Renal pelvis (tissue), 1 donor: ENCODE measurements at regions not wholly inside any gene's neighbourhood (a gene's known extent, or its start where the extent isn't known, plus 50 kb on each side); places are given as distances from the start of the nearest gene placed in this dataset.

Source experiments
- DNase-seq: peaks from one replicate; pipeline ENCODE4 v3.0.0-alpha.2; 2013

- DNase-seq: no peak
Observed at GRCh38 chr3:162007722-162008121, 511.1 kb downstream of the OTOL1 start.

- no peak for DNase-seq
Observed at GRCh38 chr3:162012633-162013032, 516.0 kb downstream of the OTOL1 start.

- DNase-seq: no peak
Observed at GRCh38 chr3:162014284-162014683, 517.7 kb downstream of the OTOL1 start.

- DNase-seq: no peak
Observed at GRCh38 chr3:162015856-162016255, 519.2 kb downstream of the OTOL1 start.

GRCh38 chr3:162019817-162020216 lies 523.2 kb downstream of the OTOL1 start:
- DNase-seq: no peak

- no peak for DNase-seq
Observed at GRCh38 chr3:162021206-162021605, 524.6 kb downstream of the OTOL1 start.

GRCh38 chr3:162022911-162023310 lies 526.3 kb downstream of the OTOL1 start:
- DNase-seq: no peak

GRCh38 chr3:162029736-162030135 lies 533.1 kb downstream of the OTOL1 start:
- no peak for DNase-seq

GRCh38 chr3:162034368-162034767 lies 537.8 kb downstream of the OTOL1 start:
- DNase-seq: no peak

- no peak for DNase-seq
Observed at GRCh38 chr3:162041622-162042021, 545.0 kb downstream of the OTOL1 start.

GRCh38 chr3:162052636-162053035 lies 556.0 kb downstream of the OTOL1 start:
- DNase-seq: no peak

GRCh38 chr3:162072656-162073164 lies 576.1 kb downstream of the OTOL1 start:
- DNase-seq: no peak

GRCh38 chr3:162073422-162073975 lies 576.9 kb downstream of the OTOL1 start:
- DNase-seq: no peak

- DNase-seq: no peak
Observed at GRCh38 chr3:162077108-162077507, 580.5 kb downstream of the OTOL1 start.

GRCh38 chr3:162082516-162082915 lies 585.9 kb downstream of the OTOL1 start:
- no peak for DNase-seq

GRCh38 chr3:162087361-162087760 lies 590.8 kb downstream of the OTOL1 start:
- no peak for DNase-seq

GRCh38 chr3:162092751-162093150 lies 596.1 kb downstream of the OTOL1 start:
- no peak for DNase-seq

GRCh38 chr3:162094301-162094700 lies 597.7 kb downstream of the OTOL1 start:
- no peak for DNase-seq

GRCh38 chr3:162096874-162097273 lies 600.3 kb downstream of the OTOL1 start:
- no peak for DNase-seq

GRCh38 chr3:162103808-162104207 lies 607.2 kb downstream of the OTOL1 start:
- no peak for DNase-seq

- no peak for DNase-seq
Observed at GRCh38 chr3:162111861-162112260, 615.3 kb downstream of the OTOL1 start.

- no peak for DNase-seq
Observed at GRCh38 chr3:162112719-162113118, 616.1 kb downstream of the OTOL1 start.

- DNase-seq: no peak
Observed at GRCh38 chr3:162117961-162118360, 621.4 kb downstream of the OTOL1 start.

- no peak for DNase-seq
Observed at GRCh38 chr3:162119651-162120050, 623.0 kb downstream of the OTOL1 start.

GRCh38 chr3:162122405-162122804 lies 625.8 kb downstream of the OTOL1 start:
- DNase-seq: no peak
